Activated CD4-positive, CD25-positive, alpha-beta regulatory T cell treated with anti-CD3 and anti-CD28 coated beads, Interleukin-2, amount 50 U/mL, for 72 hours (primary cell): ENCODE measurements at regions not wholly inside any gene's neighbourhood (a gene's known extent, or its start where the extent isn't known, plus 50 kb on each side); places are given as distances from the start of the nearest gene placed in this dataset.

ENCODE experiments used
- DNase-seq: peaks from one replicate; pipeline ENCODE4 v3.0.0; 2021

DNA sequence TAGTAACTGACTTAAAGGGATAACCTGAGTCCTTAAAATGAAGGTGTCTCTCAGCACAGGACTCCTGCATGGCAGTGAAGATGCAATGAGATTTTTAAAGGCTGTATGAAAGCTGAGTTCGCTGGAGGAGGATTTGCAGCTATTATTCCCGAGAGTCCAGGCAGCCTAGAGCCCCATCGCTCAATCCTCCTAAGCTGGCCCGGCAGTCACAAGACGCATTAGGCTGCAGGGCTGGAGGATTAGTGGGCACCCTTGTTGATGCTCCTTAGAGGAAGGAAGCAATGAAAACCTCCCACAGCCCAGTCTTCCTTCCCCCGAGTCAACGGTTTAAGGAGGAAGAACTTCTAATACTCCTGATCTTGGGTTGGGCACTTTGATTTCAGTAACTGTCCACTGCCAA is 239.5 kb downstream of the EFNB2 start:
- DNase-seq: no peak

DNA sequence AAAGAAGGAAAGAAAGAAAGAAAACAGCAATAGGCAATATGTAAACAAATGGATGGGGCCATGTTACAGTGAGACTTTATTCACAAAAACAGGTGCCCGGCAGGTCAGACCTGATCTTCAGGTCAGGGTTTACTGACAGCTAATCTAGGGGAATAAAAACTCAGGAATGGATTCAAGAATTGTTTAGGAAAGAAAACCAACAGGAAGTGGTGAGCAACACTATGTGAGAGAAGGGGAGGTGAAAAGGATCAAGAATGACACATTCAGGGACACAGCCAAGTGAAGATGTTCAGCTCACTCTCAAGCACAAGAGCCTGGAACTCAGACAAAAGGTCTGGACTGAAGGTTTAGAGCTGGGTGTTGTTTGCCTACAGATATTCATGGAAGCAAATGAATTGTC is 244.5 kb downstream of the EFNB2 start:
- DNase-seq: no peak

DNA sequence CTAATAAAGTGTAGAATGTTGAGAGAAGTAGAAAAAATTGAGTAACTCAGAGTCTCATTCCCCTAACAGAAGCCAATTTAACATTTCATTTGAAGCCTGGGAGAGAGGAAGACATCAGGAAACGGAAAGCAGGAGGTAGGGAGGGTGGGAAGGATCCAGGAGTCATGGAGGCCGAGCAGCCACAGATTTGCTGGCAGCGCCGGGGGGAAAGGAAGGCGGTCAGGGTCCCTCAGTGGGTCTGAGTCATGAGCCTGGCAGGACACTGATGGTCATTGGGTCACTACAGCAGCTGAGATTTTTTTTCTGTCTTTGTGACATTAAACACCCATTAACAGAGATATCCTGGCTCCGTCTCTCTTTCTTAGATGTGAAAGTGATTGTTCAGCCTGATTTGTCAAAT is 248.1 kb downstream of the EFNB2 start:
- no peak for DNase-seq

DNA sequence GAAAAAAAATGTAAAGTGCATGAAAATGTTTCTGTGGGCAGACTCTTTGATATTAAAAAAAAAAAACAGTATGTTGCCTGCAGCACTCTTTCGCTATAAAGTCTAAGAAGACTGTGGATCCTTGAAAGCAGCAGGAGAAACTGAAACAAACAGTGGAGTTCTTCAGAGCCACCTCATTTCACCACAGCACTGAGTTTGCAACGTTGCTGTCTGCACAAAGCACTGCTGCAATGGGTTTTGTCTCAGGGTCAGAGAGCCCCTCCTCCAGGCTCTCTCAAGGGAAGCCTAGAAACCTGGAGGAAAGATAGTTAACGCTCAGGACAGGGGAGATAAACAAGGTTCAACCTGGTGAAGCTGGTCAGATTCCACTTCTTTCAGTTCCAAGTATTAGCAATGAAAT is 248.7 kb downstream of the EFNB2 start:
- DNase-seq: no peak

DNA sequence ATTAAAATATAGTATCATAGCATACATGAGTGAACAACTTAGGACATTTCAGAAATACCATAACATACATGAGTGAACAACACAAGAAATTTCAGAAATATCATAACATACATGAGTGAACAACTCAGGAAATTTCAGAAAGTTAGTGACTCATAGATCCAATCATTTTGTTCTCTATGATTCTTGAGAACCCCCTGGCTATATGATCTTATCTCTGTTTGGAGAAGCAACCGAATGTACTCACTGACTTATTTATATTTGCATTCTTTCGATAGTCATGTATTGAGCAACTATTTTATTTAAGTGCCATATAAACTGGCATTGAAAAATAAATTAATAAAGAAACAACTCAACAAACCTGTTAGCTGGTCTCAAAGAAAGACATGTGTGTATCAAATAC is 251.1 kb downstream of the EFNB2 start:
- no peak for DNase-seq

DNA sequence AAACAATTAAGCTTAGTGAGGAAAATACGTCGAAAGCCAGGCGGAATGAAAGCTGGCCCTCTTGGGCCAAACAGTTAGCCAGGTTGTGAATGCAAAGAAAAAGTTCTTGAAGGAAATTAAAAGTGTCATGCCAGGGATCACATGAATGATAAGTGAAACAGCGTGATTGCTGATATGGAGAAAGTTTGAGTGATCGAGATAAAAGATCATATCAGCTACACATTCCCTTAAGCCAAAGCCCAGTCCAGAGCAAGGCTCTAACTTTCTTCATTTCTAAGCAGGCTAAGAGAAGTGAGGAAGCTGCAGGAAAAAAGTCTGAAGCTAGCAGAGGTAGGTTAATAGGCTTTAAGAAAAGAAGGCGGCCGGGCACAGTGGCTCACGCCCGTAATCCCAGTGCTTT is 254.0 kb downstream of the EFNB2 start:
- no peak for DNase-seq

DNA sequence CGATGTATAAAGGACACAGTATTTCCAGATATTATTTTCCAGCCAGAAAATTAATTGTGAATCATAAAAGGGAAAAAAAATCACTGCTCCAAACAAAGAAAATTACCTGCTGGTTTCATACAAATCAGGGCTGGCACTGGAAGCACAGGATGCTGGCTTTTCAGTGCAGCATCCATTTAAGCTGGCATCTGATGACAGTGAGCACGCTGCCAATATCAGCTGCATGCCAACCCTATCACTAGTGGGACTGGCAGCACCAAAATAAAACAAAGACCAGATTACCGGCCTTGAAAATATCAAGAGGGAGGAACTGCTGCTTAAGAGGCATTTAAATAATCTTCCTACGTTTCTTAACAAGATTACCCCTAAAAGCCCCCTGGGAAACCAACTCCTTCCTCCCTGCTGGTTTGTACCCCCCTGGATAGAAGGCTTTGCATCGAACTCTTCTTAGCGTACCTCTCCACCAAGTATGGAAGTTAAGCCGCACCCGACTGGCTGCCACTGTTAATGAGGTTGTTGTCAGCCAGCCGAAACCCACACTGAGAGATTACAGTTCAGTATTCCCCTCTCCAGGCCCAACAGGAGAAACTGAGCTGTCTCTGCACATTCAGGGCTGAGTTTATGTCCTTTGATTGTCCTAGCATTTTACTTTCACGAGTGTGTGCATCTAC is 257.8 kb downstream of the EFNB2 start:
- no peak for DNase-seq

DNA sequence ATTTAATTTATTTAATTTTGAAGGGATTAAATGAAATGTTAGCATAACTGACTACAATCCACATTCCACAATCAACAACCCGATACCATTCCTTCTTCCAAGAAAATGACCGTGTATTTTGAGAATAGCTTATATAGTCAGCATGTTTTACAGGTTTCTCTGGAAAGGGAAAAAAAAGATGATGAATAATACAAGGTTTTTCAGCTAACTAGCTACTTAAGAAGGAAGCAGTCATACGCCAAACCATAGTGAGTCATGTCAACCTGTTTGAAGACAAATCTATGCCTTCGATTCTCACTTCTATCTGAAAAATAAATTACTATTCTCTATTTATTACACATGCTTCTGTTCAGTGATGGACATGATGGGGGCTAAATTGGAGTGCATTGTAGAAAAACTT is 258.6 kb downstream of the EFNB2 start:
- no peak for DNase-seq

DNA sequence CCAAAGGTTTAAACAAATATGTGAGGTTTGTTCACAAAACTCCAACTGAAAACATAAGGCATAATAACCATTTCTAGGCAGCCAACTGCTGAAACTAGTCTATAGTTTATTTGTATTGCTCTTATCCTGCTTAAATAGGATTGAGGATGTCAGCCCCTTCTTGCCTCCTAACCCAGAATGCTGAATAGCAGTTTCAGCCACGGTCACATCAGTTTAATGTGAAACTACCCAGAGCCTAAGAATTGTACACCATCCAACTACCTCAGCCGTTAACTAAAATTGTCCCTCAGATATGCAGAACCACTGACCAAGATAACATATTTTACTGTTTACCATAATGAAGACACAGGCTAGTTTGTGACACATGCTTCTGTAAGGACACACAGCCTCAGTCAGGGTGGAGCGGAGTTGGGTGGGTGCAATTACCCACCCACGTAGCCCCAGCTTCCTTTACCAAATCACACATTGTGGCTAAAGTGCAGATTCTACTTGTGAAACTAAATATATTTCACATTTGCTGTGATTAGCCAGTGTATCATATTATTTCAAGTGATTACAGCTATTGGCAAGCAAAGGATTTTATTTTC is 259.9 kb downstream of the EFNB2 start:
- DNase-seq: no peak

DNA sequence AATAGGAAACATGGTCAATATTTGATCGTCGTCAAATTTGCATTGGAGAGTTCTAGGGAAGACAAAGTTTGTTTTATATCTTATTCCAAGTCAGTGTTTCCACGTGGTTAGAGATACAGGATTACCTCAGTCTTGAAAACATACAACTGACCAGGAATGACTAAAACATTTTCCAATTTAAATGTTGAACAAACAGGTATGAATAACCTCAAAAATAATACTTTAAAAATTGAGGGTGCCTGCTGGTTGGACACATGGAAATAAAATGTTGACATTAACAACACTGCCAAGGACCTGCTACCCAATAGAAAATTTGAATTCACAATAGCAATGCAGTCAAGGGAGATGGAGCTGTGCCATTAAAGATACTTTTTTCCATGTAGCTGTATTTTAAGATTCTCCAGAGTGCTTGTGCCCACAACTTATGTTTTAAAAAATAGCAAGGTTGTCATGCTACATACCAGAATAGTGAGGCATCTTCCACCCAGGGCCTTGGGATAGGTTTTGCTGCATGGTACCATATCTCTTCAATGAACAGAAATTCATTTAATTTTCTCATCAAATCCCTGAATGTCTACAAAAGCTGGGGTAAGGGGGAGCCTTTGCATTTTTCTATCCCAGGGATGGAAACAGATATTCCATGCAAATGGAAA is 260.8 kb downstream of the EFNB2 start:
- DNase-seq: no peak

DNA sequence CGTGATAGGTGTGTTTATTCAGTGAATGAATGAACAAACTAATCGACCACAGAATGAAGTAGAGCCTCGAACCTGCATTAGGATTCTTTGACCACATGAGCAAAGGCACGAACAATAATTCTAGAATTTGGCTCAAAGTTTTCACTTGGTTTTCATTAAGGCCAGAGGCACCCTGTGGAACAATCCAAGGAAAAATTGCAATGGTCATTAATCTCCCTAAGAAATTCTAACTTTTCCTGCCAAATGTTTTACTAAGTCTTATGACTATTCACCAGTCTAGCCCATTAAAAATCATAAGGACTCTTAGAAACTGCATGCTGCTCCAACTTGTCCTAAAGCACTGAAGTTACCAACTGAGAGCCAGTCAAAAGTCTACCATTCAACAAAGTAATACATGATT is 271.7 kb downstream of the EFNB2 start:
- no peak for DNase-seq

DNA sequence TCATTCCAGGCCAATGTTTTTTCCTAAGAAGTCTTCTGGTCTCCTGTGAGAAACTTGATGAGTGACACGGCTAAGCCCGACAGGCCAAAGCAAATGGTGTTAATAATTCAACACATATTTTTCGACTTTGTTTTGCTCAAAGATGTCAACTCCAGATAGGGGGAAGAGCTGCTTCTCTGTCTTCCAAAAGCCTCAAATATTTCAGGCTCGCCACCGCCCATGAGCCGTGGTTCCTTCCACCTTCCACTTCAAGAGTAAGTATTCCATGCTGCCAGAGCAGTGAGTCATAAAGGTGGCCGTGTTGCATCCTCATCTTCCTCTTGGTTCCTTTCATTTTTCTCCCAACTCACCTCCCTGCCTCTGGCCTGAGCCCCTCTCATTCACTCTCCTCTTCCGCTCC is 272.6 kb downstream of the EFNB2 start:
- DNase-seq: no peak

DNA sequence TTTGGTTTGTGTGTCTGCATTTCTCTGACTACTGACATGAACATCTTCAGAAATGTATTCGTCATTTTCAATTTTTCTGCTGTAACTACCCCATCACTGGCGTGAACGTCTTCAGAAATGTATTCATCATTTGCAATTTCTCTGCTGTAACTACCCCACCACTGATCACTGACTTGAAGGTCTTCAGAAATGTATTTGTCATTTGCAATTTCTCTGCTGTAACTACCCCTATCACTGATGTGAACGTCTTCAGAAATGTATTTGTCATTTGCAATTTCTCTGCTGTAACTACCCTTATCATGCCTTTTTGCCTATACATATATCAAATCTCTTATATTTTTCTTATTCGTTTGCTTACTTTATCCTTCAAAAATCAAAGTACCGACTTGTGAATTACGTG is 274.0 kb downstream of the EFNB2 start:
- no peak for DNase-seq

DNA sequence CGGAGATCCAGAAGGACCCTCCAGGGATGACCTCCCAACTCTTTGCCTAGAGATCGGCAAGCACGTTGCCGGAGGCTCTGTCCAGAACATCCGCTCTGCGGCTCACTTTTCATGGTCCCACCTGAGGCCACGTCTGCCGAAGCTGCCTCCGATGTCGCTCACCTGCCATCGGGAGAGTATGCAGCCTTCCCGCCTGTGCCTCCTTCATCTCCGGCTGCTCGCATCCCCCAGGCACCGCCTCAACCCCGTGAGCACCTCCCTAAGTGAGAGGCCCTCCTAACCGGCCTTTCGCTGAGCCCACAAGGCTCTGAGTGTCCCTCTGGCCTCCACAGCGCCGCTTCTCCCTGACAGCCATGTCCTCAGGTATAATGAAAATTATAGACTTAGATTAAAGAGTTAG is 275.1 kb downstream of the EFNB2 start:
- DNase-seq: no peak

DNA sequence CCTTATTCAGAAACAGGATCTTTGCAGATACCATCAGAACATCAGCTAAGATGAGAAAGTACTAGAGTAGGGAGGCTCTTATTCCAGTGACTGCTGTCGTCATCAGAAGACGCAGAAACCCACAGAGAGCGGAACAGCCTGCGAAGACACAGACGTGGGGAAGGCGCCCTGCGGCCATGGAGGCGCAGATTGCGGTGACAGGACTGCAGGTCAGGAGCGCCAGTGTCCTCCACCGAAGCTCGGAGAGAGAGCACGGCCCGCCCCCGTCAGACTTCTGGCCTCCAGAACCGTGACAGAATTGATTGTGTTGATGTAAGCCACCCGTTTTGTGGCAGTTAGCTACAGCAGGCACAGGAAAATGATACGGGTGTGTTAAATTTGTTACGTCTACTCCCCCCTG is 275.5 kb downstream of the EFNB2 start:
- no peak for DNase-seq

DNA sequence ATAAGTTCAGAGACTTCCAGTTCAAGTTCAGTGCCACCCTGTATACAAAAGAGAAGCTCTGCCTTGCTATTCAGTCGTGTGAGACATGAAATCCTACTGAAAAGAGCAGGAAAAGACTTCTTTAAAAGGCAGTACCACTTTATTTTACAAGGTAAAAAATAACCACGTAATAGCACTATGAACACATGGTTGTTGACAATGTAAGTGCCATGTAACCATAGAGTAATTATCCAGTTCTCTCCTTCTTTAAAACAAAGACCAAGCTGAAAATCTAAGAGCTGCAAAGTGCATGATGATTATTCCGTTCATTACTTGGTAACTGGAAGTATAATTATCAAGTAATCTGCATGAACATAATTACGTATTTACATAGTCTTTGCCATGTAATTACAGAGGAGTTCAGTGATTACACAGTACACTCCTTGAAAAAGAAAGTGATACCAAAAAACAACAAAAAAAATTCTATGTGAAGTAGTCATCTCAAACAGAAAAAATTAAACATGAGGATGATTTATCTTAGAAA is 288.7 kb downstream of the EFNB2 start:
- DNase-seq: no peak

DNA sequence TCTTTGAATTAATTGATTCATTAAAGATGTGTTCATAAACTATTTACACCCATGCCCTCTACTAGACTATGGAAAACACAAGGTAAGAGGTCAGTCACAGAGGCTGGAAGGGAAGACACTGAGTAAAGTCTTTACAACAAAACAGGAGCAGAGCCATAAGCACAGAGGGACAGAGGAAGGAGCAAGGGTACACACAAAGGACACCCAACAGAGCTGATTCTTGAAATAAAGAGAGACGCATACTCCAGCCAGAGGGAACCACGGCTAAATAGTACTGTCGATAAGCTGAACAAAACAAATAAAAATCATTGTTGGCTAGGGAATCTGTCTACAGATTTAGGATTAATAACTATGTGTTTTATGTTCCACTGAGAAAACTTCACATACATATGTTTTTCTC is 289.2 kb downstream of the EFNB2 start:
- DNase-seq: no peak

DNA sequence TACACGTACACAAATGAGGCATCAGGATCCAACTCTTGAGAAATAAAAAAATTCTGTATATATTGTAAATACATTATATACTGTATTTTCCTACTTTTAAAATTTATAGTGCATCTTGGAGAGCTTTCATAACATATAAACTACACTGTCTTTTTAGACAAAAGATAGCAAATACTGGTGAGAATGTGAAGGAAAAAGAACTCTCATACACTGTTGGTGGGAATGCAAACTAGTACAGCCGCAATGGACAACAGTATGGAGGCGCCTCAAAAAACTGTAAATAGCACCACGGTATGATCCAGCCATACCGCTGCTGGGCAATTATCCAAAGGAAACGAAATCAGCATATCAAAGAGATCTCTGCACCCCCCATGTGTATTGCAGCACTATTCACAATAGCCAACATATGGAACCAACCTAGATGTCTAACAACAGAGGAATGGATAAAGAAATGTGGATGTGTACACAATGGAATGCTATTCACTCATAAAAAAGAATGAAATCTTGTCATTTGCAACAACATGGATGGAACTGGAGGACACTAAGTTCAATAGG is 292.4 kb downstream of the EFNB2 start:
- DNase-seq: no peak

DNA sequence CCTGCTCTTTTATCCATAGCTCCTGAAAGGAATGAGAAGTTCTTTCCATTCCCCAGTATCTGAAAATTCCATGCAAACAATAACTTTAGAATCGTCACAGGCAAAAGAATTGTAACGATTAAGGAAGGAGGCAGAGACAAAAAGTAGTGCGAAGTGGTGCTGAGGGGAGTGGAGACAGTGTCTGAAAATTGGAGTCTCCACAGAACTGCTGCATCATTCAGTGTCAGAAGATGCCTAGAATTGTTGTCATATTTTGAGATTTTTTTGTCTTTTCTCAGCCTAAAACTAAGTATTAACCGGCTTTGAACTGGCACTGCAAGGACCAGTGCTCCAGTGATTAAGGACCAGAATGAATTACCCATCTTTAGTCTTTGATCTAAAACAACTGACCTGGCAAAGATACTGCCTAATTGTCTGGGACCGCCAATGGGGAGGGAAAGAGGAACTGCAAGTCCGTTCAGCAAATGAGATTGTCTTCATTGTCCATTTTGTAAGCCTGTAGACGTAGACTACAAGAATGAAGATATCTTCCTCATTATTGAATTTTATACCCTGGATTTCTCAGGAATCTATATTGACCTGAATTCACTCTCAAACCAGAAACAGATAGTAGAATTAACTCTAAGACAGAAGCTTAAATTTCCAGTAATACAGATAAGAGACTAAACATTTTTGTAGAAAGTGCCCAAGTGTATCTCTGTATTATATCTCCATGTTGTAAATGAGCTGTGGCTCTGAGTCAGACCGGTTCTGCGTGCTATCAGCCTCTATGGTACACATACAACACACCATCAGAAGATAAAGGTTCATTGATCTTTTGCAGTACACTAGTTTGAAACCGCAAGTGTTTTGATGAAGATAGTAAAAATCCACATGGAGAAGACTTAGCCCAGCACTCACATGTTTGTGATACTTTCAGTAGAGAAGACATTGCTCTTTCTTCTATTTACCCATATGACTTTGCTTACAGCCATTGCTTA is 293.2 kb downstream of the EFNB2 start:
- DNase-seq: no peak

DNA sequence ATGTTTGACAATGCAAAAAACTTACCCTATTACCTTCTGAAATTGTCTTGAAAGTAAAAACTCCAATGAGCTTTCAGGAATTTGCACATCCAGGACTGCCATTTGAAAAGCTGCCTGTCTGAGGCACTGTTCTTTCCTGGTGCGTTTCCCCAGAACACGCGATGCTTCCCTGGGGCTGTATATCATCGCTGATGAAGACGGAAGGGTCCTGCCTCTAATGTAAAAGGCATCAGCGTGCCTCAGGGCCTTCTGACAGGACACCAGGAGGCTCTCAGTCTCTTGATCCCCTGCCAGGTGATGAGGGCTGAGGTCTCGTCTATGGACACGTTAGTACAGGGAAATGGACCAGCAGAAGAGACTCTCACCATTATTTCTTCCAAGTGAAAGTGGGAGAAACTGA is 296.8 kb downstream of the EFNB2 start:
- DNase-seq: no peak

DNA sequence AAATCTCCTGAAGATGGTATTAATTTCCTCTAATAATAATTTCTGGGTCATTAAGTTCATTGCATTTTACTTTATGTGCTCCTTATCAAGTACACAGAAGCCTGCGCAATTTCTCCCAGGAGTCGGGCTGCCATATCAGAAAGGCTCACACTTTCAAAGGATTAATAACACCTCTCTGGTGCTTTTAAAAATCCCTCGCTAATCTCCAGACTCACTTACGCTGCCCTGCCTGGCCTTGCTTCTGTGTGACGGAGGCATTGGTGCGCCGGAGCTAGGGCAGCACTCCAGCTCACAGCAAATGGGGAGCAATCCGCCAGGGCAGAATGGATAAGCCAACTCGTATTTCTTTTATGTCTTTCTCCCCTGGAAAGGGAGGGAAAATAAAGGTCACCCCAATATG is 300.8 kb downstream of the EFNB2 start:
- DNase-seq: no peak

DNA sequence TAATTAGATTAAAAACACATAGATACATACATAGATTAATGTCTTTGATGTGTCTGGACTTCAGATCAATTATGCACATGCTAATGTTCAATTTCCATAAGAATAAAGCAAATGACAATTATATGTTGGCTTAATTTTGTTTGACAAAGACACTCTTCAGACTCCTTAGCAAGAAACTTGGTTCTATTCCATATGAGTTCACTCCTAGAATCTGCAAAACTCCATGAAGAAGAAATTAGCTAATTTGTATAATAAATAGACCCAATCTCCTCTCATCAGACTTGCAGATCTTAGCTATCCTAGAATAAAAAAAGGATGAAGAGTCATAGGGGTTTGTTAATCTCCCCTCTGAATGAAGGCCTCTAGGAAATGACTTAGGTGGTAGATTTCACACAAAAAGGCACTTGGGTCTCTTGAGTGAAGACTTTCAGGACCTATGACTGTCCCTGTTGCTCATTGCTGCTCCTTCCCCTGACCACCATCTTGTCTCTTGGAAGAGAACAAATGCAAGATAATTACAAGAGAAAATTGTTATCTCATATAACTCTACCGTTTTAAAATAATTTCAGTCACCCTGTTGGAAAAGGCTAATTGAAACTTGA is 302.2 kb downstream of the EFNB2 start:
- DNase-seq: no peak

DNA sequence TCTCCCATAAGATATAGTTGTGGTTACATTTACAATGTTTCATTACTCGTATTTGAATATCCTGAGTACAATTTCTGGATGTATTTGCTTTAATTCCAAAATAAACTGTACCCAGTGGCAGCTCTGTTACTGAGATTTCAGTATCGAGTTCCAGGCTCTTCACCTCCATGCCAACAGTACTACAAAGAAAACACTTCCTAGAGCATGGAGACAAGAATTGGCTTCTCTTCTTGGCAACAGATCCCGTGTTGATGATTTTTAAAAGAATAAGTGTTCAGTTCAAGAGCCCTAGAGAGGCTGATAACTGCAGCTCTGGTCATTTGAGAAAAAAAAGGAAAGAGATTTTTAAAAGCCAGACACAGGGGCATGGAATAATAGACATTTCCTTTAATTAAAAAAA is 302.8 kb downstream of the EFNB2 start:
- no peak for DNase-seq
